Urinary bladder (tissue), 3 donors: ENCODE measurements at regions not wholly inside any gene's neighbourhood (a gene's known extent, or its start where the extent isn't known, plus 50 kb on each side); places are given as distances from the start of the nearest gene placed in this dataset.

Source experiments
- DNase-seq: peaks from one replicate; pipeline ENCODE4 v3.0.0-alpha.2; 2015; ENCODE audit errors: extremely low spot score
- H3K27ac ChIP-seq: one replicate; pipeline ENCODE4 v1.5.1; 2013; ENCODE audit warnings: low read depth, mild to moderate bottlenecking, moderate library complexity
- H3K36me3 ChIP-seq: one replicate; pipeline ENCODE4 v1.6.1; 2013; ENCODE audit warnings: mild to moderate bottlenecking, moderate library complexity; ENCODE audit not compliant: insufficient read depth
- H3K4me1 ChIP-seq: one replicate; pipeline ENCODE4 v1.6.1; 2013; ENCODE audit warnings: mild to moderate bottlenecking, moderate library complexity; ENCODE audit not compliant: insufficient read depth
- H3K4me3 ChIP-seq: one replicate; pipeline ENCODE4 v1.5.1; 2013; ENCODE audit warnings: low read depth, low read length
- WGBS: extraction: QIAGEN DNeasy Blood & Tissue Kit; methylation state at CpG from one replicate; pipeline ENCODE4 v1.1.7; 2013; 5-methylcytosine and 5-hydroxymethylcytosine counted together
- donor health status: healthy with polysubstance abuse.
- donor health status: healthy.

- 92% methylated on average over 1 of the region's 1 CpG for WGBS
- Histone ChIP-seq H3K27ac (no peak overlapping the region), H3K4me3 (no peak overlapping the region), H3K4me1 (peaks cover 2% of the 10 kb centered on the region), H3K36me3 (no peaks in the 10 kb centered on the region)
- no peak for DNase-seq
These were observed 171.4 kb downstream of the NFKBIZ start for GRCh38 chr3:102020735-102021134.

GRCh38 chr3:102024270-102024904 lies 175.1 kb downstream of the NFKBIZ start:
- DNase-seq: no peak
- Histone ChIP-seq H3K4me3 (no peak overlapping the region), H3K4me1 (peaks cover 2% of the 10 kb centered on the region), H3K27ac (no peak overlapping the region), H3K36me3 (no peaks in the 10 kb centered on the region)

GRCh38 chr3:102025606-102026270 lies 176.4 kb downstream of the NFKBIZ start:
- no peak overlapping the region for H3K27ac ChIP-seq
- no peak overlapping the region for H3K4me3 ChIP-seq
- 81% methylated on average over 2 of the region's 2 CpGs for WGBS
- no peaks in the 10 kb centered on the region for H3K36me3 ChIP-seq
- H3K4me1 ChIP-seq: no peaks in the 10 kb centered on the region
- no peak for DNase-seq

GRCh38 chr3:102026656-102027055 lies 177.3 kb downstream of the NFKBIZ start:
- Histone ChIP-seq H3K4me3 (no peak overlapping the region), H3K36me3 (no peaks in the 10 kb centered on the region), H3K27ac (no peak overlapping the region), H3K4me1 (no peaks in the 10 kb centered on the region)
- no peak for DNase-seq
- WGBS: 77% methylated on average over 4 of the region's 4 CpGs

- Histone ChIP-seq H3K27ac (no peak overlapping the region), H3K4me1 (no peaks in the 10 kb centered on the region), H3K4me3 (no peak overlapping the region), H3K36me3 (no peaks in the 10 kb centered on the region)
- no peak for DNase-seq
- 86% methylated on average over 2 of the region's 2 CpGs for WGBS
These were observed 181.3 kb downstream of the NFKBIZ start for GRCh38 chr3:102030661-102031060.

- H3K36me3 ChIP-seq: no peaks in the 10 kb centered on the region
- no peak overlapping the region for H3K27ac ChIP-seq
- no peaks in the 10 kb centered on the region for H3K4me1 ChIP-seq
- H3K4me3 ChIP-seq: no peak overlapping the region
- no peak for DNase-seq
- 92% methylated on average over 2 of the region's 2 CpGs for WGBS
These were observed 182.5 kb downstream of the NFKBIZ start for GRCh38 chr3:102031834-102032233.

GRCh38 chr3:102032491-102033383 lies 183.4 kb downstream of the NFKBIZ start:
- no peaks in the 10 kb centered on the region for H3K4me1 ChIP-seq
- WGBS: 58% methylated on average over 2 of the region's 2 CpGs

GRCh38 chr3:102034639-102035451 lies 185.5 kb downstream of the NFKBIZ start:
- H3K27ac ChIP-seq: no peak overlapping the region
- 90% methylated on average over 3 of the region's 3 CpGs for WGBS
- no peak overlapping the region for H3K4me3 ChIP-seq

More at GRCh38 chr3:102032491-102033383, 183.4 kb downstream of the NFKBIZ start:
- Histone ChIP-seq H3K4me3 (no peak overlapping the region), H3K27ac (no peak overlapping the region), H3K36me3 (no peaks in the 10 kb centered on the region)
- no peak for DNase-seq

GRCh38 chr3:102036017-102036416 lies 186.7 kb downstream of the NFKBIZ start:
- H3K4me3 ChIP-seq: no peak overlapping the region
- no peaks in the 10 kb centered on the region for H3K36me3 ChIP-seq
- DNase-seq: no peak
- H3K4me1 ChIP-seq: no peaks in the 10 kb centered on the region
- 88% methylated on average over 2 of the region's 2 CpGs for WGBS
- no peak overlapping the region for H3K27ac ChIP-seq

More at GRCh38 chr3:102034639-102035451, 185.5 kb downstream of the NFKBIZ start:
- Histone ChIP-seq H3K36me3 (no peaks in the 10 kb centered on the region), H3K4me1 (no peaks in the 10 kb centered on the region)
- no peak for DNase-seq

- DNase-seq: no peak
- Histone ChIP-seq H3K36me3 (no peaks in the 10 kb centered on the region), H3K4me1 (no peaks in the 10 kb centered on the region), H3K27ac (no peak overlapping the region), H3K4me3 (no peak overlapping the region)
- 71% methylated on average over 1 of the region's 1 CpG for WGBS
These were observed 187.2 kb downstream of the NFKBIZ start for GRCh38 chr3:102036472-102036871.

GRCh38 chr3:102037209-102037608 lies 187.9 kb downstream of the NFKBIZ start:
- DNase-seq: no peak
- no peaks in the 10 kb centered on the region for H3K36me3 ChIP-seq
- H3K4me3 ChIP-seq: no peak overlapping the region
- 50% methylated on average over 2 of the region's 2 CpGs for WGBS
- no peak overlapping the region for H3K27ac ChIP-seq
- H3K4me1 ChIP-seq: no peaks in the 10 kb centered on the region

GRCh38 chr3:102037791-102038190 lies 188.5 kb downstream of the NFKBIZ start:
- H3K36me3 ChIP-seq: no peaks in the 10 kb centered on the region
- H3K27ac ChIP-seq: no peak overlapping the region
- H3K4me3 ChIP-seq: no peak overlapping the region
- no peak for DNase-seq
- 75% methylated on average over 2 of the region's 2 CpGs for WGBS
- no peaks in the 10 kb centered on the region for H3K4me1 ChIP-seq

- whole genome bisulfite sequencing: 83% methylated on average over 3 of the region's 3 CpGs
- Histone ChIP-seq H3K27ac (no peak overlapping the region), H3K4me1 (no peaks in the 10 kb centered on the region), H3K36me3 (no peaks in the 10 kb centered on the region), H3K4me3 (no peak overlapping the region)
- DNase-seq: no peak
These were observed 189.3 kb downstream of the NFKBIZ start for GRCh38 chr3:102038477-102039142.
